ENCODE measurements at regions not wholly inside any gene's neighbourhood (a gene's known extent, or its start where the extent isn't known, plus 50 kb on each side); places are given as distances from the start of the nearest gene placed in this dataset.

DNA sequence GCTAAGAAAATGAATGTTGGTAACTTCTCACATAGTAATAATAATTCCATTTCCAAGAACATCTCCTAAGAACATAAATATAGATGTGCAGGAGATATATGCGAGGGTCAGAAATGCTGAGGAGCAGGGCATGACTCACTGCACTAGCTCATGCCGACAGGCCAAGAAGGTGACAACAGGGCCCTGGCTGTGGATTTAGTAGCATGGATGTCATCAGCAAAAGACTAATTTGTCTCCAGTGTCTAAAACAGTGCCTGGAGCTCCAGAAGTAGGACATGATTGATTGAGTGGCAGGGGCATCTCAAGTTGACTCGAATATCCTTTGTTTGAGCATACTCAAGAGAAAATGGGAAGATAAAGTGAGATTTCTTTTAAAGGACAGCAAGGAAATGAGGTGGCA is 207.0 kb upstream of the FOXA2 start:
- no peak for DNase-seq (ENCODE audit: low read depth)

DNA sequence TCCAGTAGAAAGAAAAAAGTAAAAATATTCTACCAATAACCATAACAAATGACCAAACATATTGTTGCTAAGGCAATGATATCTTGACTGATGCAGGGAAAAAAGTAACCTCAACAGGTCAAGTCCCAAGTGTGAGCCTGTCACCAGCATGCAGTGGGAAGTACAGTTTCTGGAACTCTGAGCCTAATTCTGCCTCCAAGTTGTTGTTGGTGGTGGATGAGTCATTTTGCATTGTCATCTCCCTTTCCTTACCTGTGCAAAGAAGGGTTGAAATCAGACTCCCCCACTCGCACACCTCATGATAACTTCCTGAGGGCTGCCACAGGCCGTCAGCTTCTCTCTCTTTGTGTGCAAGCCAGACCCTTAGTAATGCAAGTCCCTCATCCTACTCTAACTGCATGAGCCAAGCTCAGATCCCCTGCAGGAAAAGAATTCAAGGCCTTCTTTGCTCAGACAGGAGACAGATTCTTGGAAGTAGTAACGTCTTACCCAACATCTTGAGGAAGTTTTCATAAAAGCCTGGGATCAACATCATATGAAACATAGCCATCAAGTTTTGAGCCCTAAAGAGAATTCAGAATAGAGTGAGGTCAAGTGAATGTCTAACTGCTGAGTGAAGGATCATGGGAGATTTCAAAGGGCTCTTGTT is 207.6 kb upstream of the FOXA2 start:
- peak; percentile 61 for DNase-seq (ENCODE audit: low read depth)

DNA sequence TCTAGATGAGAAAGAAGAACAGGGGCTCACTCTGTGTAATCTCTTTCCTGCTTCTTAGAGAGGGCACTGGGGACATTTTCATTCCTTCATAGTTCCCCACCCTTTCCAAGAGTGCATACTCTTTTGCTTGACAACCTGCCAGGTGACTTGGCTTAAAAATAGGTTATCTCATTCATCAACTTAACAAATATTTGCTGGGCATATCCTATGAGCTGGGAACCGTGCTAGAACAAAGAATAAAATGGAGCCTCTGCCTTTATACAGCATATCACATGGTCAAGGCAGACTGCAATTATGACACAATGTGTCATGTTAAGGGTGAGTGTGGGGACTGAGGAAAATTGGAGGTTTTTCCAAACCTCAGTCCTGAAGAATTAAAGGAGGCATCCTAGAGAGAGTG is 209.8 kb upstream of the FOXA2 start:
- DNase-seq (ENCODE audit: low read depth): no peak

DNA sequence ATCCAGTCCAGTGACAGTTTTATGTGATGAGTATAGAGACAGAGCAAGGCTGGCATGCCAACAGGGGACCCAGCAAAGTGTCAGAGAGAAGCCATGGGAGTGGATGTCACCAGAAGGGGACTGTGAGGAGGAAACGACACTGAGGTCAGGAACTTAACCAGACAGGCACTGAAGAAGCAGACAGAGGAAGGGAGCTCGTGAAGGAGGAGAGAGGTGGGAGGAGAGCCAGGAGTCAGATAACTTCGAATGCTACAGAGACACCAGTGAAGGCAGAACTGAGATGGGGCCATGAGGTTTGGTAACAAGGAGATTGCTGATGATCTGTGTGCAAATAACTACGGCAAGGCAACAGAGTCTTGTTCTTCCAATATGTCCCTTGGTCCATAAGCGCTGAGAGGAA is 211.1 kb upstream of the FOXA2 start:
- no peak for DNase-seq (ENCODE audit: low read depth)

DNA sequence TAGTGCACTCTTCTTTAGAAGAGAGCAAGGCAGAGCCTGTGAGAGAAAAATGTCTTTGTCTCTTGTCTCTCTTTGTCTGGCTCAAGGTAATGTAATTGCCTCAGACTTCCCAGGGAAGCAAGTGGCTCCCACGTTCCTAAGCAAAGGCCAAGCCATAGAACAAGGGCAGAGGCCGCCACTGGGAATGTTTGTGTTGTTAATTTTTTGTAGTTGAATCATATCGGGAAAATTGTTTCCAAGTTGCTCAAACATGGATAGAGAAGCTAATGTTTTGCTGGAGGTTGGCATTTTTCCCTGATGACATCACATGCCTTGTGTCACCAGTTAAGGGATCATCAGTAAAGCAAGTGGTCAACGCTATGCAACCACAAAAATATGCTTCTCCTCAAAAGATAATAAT is 211.5 kb upstream of the FOXA2 start:
- peak; percentile 100 for DNase-seq (ENCODE audit: low read depth)

DNA sequence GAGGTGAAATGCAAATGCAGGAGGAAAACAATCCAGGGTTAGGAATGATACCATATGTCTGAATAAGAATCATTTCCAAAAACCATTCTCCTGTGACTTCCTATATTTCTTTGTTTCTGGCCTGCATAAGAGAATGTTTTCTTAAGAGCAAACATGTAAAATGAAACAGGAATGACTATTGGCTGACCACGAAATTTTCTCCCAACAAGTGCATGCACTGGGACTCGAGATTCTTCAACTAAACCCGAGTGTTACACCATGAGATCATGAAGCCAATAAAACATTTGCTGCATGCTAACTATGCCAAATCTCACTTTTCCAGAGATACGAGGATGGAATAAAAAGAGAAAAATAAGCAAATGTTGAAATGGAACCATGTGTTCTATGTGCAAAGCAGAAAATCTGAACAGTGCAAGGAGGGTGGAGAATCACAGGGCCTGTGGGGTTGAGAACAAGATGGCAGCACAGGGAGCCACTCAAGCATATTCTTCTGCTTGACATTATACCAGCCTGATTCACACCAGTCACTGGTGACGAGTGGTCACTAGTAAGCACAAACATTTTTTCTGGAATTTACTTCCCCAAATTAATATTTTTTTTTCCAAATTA is 212.2 kb upstream of the FOXA2 start:
- peak; percentile 84 for DNase-seq (ENCODE audit: low read depth)

DNA sequence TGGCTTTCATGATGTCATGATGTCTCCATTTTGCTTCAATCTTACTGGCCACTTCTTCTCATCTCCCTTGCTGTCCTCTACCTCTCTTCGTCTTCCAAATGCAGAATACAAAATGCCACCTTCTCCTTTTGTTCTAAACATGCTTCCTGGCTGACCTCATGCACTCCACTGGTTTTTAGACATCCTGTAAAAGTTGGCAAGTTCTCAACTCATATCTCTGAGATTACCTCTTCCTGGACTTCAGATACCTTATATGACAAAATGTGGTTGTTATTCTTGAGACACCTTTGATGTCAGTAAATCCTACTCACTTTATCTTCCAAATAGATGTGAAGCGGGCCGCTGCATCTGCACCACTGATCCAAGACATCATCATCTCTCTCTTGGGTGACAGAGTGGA is 212.7 kb upstream of the FOXA2 start:
- peak; percentile 82 for DNase-seq (ENCODE audit: low read depth)

DNA sequence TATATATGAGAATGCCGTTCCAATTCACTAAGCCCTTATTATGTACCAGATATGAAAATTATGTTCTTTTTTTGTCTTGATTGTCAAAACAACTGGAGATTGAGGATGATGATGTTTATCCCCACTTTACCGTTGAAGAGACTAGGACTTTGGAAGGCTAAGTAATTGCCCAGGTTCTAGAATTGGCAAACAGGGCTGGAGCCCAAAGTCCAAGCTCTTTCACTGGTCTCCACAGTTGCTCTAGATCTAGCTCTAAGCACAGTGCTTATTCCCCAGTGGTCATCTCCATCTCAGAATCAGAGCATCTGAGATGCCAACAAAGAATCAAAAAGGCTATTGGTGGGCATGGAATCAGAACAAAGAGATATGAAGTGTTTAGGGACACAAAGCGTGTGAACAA is 215.3 kb upstream of the FOXA2 start:
- no peak for DNase-seq (ENCODE audit: low read depth)

DNA sequence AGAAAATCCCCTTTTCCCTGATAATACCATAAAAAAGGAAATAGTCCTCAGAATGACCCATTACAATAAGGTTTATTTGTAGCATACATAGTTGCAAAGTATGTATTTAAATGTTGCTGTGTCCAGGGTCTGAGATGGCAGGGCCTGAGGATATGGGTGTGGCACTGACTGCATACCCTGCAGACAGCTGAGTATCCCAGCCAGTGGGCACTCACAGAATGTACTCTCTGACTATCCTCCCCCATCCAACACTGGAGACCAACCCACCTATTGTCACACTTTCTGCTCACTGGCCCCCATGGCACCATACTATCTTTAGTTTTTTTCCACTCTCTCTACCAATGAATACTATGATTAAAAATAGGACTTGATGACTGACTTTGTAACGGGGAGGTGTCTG is 215.8 kb upstream of the FOXA2 start:
- no peak for DNase-seq (ENCODE audit: low read depth)

DNA sequence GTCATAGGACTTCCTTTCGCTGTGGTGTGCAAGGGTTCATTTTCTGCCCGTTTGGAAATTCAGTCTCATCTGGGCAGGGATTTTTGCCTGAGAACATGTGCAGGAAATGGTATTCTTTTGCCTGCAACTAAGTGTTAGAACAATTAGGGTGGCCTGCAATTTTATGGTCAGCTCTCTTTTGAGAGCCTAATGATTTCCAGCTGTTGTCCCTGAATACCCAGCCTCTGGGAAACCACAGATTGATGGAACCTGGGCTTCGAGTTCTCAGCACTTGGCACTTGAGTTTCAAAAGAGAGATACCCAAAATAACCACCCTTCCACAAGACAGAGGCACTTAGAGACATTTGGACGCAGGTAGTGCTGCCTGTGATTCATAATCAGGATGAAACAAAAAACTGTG is 217.2 kb upstream of the FOXA2 start:
- DNase-seq (ENCODE audit: low read depth): no peak

DNA sequence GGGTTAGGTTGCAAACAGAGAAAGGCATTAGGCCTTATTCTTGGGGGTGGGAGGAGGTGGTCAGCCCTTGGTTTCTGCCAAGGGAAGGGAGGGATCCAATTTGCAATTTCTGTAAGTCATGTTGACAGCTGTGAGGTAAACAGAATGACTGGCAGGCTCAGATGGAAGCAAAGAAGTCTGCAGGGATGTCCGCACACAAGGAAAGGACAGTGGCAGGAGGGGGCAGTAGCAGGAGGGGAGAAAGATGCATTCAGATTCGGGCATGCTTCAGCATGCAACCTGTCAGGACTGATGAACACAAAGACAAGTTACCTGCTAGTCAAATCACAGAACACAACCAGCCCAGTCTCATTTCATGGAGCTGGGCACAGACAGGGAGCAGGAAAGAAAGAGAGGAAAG is 217.9 kb upstream of the FOXA2 start:
- no peak for DNase-seq (ENCODE audit: low read depth)

DNA sequence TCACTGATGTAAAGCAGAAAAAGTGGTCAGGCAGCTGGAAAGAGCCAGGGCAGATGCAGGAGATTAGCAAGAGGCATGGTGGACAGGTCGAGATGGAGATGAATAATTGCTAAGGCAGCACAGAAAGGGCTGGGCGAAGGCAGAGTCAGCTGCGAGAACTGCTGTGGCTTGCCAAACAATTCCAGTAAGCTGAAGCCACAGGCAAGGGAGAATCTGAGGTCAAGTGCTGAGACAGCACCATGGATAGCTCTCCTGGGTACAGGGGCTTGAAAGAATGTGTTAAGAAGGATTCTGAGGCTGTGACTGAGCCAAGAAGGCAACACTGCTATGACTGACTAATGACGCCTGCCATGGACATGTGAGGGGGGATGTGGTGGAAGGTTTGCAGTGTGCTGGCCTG is 220.8 kb upstream of the FOXA2 start:
- peak; percentile 99 for DNase-seq (ENCODE audit: low read depth)

DNA sequence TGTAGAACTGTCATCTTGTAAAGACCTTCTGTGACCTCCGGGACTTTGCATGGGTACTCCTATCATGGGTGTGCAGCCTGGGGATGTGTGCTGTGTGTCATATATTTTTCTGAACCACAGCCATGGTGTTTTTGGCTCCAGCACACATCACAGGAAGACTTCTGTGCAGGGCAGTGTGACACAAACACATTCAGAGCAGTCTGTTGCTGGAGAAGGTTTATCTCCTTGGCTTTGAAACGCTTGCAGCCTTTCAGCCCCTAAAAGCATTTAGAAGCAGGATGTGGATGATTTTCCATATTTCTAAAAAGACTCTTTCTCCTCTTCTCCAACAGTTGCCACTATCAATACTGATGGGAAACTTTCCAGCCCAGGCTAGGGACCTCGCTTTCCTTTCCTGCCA is 221.6 kb upstream of the FOXA2 start:
- no peak for DNase-seq (ENCODE audit: low read depth)

DNA sequence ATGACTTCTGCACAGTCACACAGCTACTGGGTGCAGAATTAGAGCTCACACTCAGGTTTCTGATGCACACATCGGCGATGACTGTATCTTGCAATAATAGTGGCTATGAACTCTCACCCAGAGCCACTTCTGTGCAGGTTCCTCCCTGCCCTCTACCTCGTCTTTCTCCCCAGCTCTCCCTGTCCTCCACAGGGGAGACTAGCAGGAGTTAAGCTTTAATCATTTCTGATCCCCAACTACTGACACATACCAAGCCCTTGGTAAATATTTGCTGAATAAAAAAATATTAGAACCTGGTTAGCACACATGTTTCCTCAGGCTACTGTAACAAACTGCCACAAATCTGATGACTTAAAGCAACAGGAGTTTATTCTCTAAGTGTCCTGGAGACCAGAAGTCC is 222.7 kb upstream of the FOXA2 start:
- DNase-seq (ENCODE audit: low read depth): no peak

DNA sequence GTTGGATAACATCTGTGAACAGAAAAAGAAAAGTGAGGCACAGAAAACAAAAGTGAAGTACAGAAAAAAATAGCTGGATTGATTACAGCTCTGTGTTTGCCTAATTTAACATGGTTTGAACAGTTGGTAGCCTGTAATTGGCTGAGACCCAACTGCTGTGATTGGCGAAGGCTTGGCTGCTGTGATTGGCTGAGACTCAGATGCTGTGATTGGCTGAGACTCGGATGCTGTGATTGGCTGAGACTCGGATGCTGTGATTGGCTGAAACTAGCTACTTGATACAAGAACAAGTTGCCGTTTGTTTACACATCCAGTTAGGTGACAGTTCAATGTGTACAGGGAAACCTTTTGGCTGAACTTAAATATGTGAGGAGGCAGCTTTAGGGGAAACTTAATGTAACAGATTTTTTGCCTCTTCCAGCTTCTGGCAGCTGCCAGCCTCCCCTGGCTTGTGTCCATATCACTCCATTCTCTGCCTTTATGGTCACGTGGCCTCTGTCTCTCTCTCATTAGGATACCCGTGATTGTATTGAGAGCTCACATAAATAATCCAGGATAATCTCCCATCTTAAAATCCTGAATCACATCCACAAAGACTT is 223.4 kb upstream of the FOXA2 start:
- DNase-seq (ENCODE audit: low read depth): no peak

DNA sequence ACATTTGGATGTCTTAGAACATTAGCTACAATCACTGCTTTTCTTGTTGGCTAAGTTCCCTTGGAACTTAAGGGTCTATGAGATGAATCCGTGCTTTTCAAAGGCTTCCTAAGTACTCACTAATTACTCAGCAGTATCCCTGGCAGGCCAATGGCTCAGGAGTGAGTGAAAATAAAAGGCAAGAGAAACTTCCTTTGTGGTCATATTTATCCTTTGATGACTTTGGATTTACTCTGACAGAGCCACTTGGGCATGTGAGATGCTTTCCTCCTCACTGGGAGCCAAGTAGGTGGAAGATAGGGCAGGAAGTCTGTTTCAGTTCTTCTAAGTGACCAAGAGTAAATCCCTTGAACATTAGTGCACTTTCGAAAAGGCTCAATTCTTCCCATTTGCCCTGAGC is 224.3 kb upstream of the FOXA2 start:
- no peak for DNase-seq (ENCODE audit: low read depth)

DNA sequence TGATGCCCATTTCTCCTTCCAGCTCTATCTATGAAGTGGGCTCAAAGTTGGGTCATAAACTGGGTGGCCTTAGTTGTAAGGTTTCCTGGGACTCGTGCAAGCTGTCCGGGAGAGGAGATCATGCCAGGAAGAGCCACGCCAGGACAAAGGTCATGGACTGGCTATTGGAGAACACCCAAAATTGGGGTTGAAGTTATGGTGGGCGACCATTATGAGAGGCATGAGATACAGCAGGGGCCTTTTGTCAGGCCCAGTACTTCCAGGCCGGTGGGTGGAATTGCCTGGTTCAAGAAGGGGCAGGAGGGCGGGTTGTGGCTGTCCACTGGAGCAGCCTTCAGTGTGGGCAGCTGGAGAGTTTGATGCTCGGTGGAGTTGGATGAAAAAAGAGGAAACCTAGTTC is 225.1 kb upstream of the SSTR4 start:
- DNase-seq (ENCODE audit: low read depth): no peak

DNA sequence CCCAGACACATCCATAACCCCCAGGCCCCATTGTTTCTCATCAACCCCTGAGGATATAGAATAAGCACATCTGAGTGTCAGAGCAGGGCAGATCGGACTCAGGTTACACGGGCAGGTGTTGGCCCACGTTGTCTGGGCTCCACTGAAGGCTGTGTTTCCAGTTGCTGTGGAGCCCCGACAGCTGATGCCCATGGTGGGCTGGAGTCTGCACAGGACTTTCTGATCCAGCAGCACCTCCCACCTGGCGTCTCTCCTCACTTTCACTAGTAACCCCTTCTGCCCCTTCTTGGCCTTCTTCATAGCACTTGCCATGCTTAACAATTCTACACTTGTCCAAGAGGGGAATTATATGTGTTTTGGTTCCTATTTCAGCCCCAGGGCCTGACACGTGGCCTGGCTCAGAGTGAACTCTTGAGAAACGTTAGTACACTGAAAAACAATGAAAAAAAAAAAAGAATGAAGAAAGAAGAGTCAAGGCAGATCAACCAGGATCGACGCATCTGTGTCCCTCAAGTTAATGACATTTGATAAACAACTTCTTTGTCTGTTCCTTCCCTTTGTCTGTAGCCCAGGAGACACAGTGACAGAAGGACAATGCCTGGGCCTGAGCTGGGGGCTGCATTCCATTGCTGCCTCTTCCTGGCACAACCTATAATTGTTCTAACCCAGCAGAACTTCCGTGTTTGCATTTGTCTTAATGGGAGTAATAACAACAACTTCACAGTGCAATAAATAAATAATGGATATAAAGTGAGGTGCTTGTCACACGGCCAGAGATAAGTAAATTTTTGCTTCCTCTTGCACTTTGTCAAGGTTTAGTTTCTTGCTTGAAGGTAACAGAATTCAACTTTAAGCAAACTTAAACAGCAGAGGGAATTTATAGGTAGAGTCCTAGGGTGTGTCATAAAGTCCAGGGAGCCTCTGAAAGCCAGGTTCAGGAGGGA is 224.2 kb upstream of the SSTR4 start:
- no peak for DNase-seq (ENCODE audit: low read depth)

DNA sequence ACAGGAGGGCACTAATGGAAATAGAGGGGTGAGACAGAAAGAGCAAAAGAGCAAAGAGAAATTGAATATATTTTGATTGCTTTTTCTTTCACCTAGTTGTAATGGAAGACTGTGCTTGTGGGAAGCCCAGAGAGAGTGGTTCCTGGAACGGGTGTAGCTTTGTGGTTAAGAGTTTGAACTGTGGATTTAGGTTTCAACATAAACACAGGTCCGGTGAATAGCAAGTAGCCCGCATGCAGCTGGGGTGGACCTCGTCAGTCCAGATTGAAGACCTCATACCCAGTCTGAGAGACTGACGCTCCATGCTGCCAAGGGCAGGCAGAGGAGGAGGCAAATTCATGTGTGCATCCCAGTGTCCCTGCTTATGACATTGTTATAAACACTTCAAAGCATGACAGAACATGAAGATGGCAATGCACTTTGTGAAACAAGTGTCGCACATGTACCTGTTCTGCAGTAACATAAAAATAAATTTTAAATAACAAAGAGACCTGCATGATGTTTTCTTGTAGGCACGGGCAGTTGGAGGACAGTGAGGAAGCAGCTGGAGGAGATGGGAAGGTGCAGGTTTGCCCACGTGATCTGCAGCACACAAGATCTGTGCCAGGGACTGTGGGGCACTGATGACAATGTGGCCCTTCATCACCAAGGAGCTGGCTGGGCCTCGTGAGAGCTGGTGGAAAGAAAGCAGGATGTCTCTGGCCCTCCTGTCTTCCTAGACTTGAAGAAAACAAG is 220.5 kb upstream of the SSTR4 start:
- peak; percentile 90 for DNase-seq (ENCODE audit: low read depth)

DNA sequence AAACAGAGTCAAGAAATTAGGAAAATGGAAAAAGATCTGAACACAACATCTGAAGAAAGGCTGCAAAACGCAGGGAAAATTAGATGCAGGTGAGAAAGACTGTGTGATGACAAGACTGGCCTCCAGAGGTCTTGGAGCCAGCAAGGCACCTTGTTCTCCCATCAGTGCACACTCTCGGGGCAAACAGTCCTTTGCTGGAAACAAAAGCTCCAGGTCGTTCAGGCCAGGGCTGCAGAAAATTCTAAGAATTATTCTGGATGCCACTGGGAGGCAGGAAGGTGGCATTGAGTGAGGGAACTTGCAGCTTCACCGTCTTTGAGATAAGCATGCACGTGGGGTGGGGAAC is 219.9 kb upstream of the SSTR4 start:
- no peak for DNase-seq (ENCODE audit: low read depth)

DNA sequence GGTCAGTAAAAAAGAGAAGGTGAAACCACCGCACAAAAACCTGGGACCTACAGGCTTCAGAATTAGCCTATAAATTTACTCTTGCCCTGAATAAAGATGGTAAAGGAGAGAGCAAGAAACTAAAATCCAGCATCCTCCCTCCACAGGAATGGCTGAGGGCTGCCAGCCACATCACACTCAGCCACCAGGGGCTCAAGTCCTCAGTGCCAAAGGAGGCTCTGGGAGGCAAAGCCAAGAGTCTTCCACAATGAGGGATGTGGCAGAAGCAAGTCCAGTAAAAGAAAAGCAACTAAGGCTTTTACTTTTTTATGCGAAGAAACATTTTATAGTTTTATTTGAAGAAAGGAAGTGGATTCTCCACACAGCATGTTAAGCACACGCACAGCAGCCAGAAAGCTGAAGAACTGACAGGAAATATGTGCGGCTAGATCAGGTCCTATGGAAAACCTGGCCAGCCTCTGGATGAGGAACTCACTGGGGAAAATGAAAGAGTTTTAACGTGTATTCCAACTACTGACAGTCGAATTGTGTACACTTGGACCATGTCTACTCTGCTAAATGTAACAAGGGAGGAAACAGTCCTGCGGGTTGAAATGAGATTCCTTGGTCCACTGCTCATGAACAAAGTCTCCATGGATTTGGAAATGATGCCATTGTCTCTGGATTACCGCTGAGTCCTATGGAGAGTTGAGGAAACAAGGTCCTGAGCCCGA is 219.4 kb upstream of the SSTR4 start:
- no peak for DNase-seq (ENCODE audit: low read depth)

DNA sequence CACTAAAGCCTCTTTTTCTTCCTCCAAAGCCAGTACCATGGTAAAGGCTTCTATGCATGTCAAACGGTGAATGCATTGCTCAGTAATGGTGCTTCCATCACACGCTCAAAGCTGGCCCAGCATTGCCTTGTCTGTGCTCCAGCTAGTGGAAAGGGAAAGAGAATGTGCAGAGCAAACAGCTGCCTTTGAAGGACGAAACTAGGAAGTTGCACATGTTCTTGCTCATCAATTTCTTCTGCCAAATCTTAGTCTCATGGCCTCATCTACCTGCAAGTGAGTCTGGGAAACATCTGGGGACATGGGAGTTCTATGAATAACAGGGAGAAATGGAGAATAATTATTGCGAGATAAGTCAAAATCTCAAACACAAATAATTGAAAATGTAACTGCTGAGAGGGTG is 216.5 kb upstream of the SSTR4 start:
- DNase-seq (ENCODE audit: low read depth): no peak

Measured in amniotic epithelial cell (primary cell).